PC-3 (cell line): ENCODE measurements at regions not wholly inside any gene's neighbourhood (a gene's known extent, or its start where the extent isn't known, plus 50 kb on each side); places are given as distances from the start of the nearest gene placed in this dataset.

Source experiments
- ATAC-seq: fragments of 200-7000 bp; cut with Tn5 transposase; 2 replicates; pipeline ENCODE4 v1.9.1; 2020; ENCODE audit warnings: mild to moderate bottlenecking, moderate library complexity
- BruUV-seq: library from RNA; stranded (reverse); fragments of 400-500 nt; replicated peaks from 2 replicates; lab custom pipeline; 2021; lab: Mats Ljungman, UMichigan
- CTCF ChIA-PET: fragments of 300-600 bp; sonication (Branson Sonifier 250); formaldehyde crosslinking; loops from one replicate; lab custom pipeline; 2022; ENCODE audit warnings: antibody characterized with exemption; lab: Charles Lee
- POLR2A ChIA-PET: fragments of 300-600 bp; sonication (Branson Sonifier 250); formaldehyde crosslinking; loops from one replicate; lab custom pipeline; 2022; ENCODE audit warnings: antibody characterized with exemption; ENCODE audit not compliant: unreplicated experiment; lab: Charles Lee
- DNase-seq: peaks from one replicate; pipeline ENCODE4 v3.0.0-alpha.2; 2015
- H2AFZ ChIP-seq: fragments of 300-600 bp; sonication (generic); 2 replicates; pipeline ENCODE4 v1.6.0; 2016; ENCODE audit warnings: antibody characterized with exemption, low read length
- H3F3A ChIP-seq: fragments of 300-600 bp; sonication (generic); one replicate; pipeline ENCODE4 v1.6.0; 2017; ENCODE audit warnings: antibody characterized with exemption, low read length, control low read depth, mild to moderate bottlenecking; ENCODE audit not compliant: unreplicated experiment
- H3K27ac ChIP-seq: fragments of 300-600 bp; sonication (generic); 2 replicates; pipeline ENCODE4 v1.5.1; 2016; ENCODE audit warnings: mild to moderate bottlenecking, low read length
- H3K27me3 ChIP-seq: fragments of 300-600 bp; sonication (generic); 2 replicates; pipeline ENCODE4 v1.6.1; 2016; ENCODE audit warnings: low read length, mixed read lengths
- H3K36me3 ChIP-seq: fragments of 300-600 bp; sonication (generic); 2 replicates; pipeline ENCODE4 v1.6.1; 2016; ENCODE audit warnings: low read depth, mixed run types, low read length, mixed read lengths
- H3K4me1 ChIP-seq: fragments of 300-600 bp; sonication (generic); 2 replicates; pipeline ENCODE4 v1.5.1; 2016; ENCODE audit warnings: low read length; ENCODE audit not compliant: insufficient read depth
- H3K4me2 ChIP-seq: fragments of 300-600 bp; sonication (generic); 2 replicates; pipeline ENCODE4 v1.6.0; 2016; ENCODE audit warnings: low read length
- H3K4me3 ChIP-seq: fragments of 300-600 bp; sonication (generic); 2 replicates; pipeline ENCODE4 v1.5.1; 2016; ENCODE audit warnings: mild to moderate bottlenecking, low read length, mixed read lengths
- H3K79me2 ChIP-seq: fragments of 300-600 bp; sonication (generic); 2 replicates; pipeline ENCODE4 v1.6.1; 2017; ENCODE audit warnings: low read length, mixed read lengths
- H3K9ac ChIP-seq: fragments of 300-600 bp; sonication (generic); 2 replicates; pipeline ENCODE4 v1.6.0; 2016; ENCODE audit warnings: mild to moderate bottlenecking, low read length
- H3K9me2 ChIP-seq: fragments of 300-600 bp; sonication (generic); replicated peaks from 2 replicates; pipeline ENCODE4 v1.6.1; 2016; ENCODE audit warnings: mixed run types, low read length, mixed read lengths
- H3K9me3 ChIP-seq: fragments of 300-600 bp; sonication (generic); 2 replicates; pipeline ENCODE4 v1.6.1; 2016; ENCODE audit warnings: low read length, mixed read lengths
- H4K20me1 ChIP-seq: fragments of 300-600 bp; sonication (generic); 2 replicates; pipeline ENCODE4 v1.6.1; 2016; ENCODE audit warnings: low read length, mixed read lengths
- EZH2 ChIP-seq: fragments of 300-600 bp; sonication (generic); IDR thresholded peaks from one replicate; pipeline ENCODE4 v1.6.1; 2017; ENCODE audit warnings: antibody characterized with exemption, mild to moderate bottlenecking, low read length; ENCODE audit not compliant: unreplicated experiment
- EZH2phosphoT487 ChIP-seq: fragments of 300-600 bp; sonication (generic); IDR thresholded peaks from 2 replicates; pipeline ENCODE4 v1.6.1; 2018; ENCODE audit warnings: mild to moderate bottlenecking, antibody characterized with exemption, low read length, borderline replicate concordance
- intact Hi-C: fragments of 100-400 bp; cut with micrococcal nuclease; formaldehyde crosslinking; loops from 2 replicates; pipeline ENCODE4 v1.9.0; 2023
- TF ChIP-seq, protein P1 (sequence below): fragments of 300-600 bp; sonication (generic); conservative IDR thresholded peaks from 2 replicates; pipeline ENCODE4 v1.5.1; 2017; ENCODE audit warnings: antibody characterized with exemption, low read depth, mild to moderate bottlenecking, low read length

DNA sequence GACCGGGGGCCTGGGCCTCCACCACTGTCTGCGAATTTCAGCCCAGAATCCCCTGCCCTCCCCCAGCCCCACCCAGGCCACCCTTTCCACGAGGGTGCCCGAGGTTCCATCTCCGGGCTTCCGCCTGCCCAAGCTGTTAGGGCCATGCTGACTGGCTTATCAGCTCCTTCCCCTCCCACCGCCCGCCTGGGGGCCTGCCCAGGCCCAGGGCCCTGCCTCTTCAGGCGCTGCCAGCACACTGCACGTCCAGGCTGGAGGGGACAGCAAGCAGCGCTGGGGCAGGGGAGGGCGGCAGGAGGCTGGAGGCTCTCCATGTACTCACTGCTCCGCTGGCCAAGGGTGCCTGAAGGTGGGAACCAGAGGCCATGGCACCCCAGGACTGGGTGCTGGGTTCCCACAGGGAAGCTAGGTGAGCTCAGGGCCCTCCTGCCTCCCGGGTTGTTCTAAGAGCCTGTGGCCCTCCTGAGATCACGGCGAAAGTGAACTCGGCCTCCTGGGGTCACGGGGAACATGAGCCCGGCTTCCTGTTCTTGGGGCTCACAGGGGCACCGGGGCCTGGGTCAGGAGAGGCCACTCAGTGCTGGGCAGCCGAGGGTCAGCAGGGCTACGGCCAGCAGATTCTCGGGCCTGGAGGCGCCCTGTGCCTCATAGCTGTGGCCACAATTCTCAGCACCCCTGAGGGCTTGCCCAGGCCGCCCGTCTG lies 57.7 kb upstream of the EGFL7 start:
- H3K27me3 ChIP-seq, result no peaks in the 10 kb centered on the region
- DNase-seq (no peak), ATAC-seq (no peak)
- no peak overlapping the region for H3K9ac ChIP-seq
- no peaks in the 10 kb centered on the region for H4K20me1 ChIP-seq
- H3F3A ChIP-seq, result no peaks in the 10 kb centered on the region
- no TSS peak for BruUV-seq
- H3K9me2 ChIP-seq, result no peaks in the 10 kb centered on the region
- no peak overlapping the region for H3K4me2 ChIP-seq
- no peak overlapping the region for H3K4me3 ChIP-seq
- no peaks in the 10 kb centered on the region for H3K79me2 ChIP-seq
- intact Hi-C loops, result no loop called here
- H3K4me1 ChIP-seq, result no peaks in the 10 kb centered on the region
- ChIA-PET POLR2A (no interaction called here), CTCF (no interaction called here)
- no peaks in the 10 kb centered on the region for H3K36me3 ChIP-seq
- H3K9me3 ChIP-seq, result no peaks in the 10 kb centered on the region
- no peak overlapping the region for H3K27ac ChIP-seq
- TF ChIP-seq EZH2 (no peak), EZH2phosphoT487 (no peak)
- TF ChIP-seq, protein P1, sequence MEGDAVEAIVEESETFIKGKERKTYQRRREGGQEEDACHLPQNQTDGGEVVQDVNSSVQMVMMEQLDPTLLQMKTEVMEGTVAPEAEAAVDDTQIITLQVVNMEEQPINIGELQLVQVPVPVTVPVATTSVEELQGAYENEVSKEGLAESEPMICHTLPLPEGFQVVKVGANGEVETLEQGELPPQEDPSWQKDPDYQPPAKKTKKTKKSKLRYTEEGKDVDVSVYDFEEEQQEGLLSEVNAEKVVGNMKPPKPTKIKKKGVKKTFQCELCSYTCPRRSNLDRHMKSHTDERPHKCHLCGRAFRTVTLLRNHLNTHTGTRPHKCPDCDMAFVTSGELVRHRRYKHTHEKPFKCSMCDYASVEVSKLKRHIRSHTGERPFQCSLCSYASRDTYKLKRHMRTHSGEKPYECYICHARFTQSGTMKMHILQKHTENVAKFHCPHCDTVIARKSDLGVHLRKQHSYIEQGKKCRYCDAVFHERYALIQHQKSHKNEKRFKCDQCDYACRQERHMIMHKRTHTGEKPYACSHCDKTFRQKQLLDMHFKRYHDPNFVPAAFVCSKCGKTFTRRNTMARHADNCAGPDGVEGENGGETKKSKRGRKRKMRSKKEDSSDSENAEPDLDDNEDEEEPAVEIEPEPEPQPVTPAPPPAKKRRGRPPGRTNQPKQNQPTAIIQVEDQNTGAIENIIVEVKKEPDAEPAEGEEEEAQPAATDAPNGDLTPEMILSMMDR, result no peak
- no peak overlapping the region for H2AFZ ChIP-seq

DNA sequence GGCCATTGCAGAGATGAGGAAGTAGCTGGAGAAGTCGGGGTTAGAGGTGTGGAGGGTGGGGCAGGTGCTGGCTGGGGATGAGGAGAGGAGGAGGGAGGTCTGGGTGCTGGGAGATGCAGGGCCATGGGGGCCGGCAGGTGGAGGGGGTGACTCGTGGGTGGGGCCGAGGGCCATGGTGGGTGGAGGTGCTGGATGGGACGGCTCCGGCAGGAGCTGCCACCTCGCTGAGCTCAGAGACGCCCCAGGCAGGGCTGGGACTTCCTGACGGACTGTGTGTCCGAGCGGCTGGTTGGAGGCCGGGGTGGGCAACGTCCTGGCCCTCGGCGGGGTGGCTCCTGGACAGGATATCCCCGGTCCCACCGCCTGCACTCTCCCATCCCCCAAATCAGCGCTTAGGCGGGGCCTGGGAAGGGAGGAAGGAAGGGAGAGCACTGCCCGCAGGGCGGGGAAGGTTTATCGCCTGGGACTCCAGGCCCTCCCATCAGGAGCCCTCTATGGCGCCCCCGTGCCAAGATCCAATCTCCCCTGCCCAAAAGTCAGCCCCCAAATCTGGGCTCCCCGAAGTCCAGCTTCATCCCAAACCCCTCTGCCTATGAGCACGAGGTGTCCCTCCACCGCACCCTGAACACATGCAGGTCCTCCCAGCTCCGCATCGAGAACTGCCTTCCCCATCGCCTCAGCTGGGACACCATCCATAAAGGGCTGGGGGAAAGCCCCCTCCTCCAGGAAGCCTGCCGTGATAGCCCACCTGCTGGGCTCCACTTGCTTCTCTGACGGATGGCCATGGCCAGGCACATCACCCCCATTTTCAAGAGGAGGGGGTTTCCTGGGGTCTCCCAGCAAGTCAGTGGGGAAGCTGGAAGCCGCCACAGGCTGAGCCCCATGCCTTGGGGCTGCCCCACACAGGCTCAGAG lies 58.3 kb upstream of the NOTCH1 start:
- no peak overlapping the region for H3K4me3 ChIP-seq
- H3F3A ChIP-seq, result no peaks in the 10 kb centered on the region
- H2AFZ ChIP-seq, result no peak overlapping the region
- no peak overlapping the region for H3K27ac ChIP-seq
- intact Hi-C loops, result no loop called here
- H3K9me3 ChIP-seq, result no peaks in the 10 kb centered on the region
- no peak for TF ChIP-seq EZH2
- TF ChIP-seq, protein P1, result no peak
- TF ChIP-seq EZH2phosphoT487, result no peak
- no peaks in the 10 kb centered on the region for H3K79me2 ChIP-seq
- DNase-seq (no peak), ATAC-seq (no peak)
- H3K36me3 ChIP-seq, result no peaks in the 10 kb centered on the region
- ChIA-PET CTCF (no interaction called here), POLR2A (no interaction called here)
- H3K9me2 ChIP-seq, result no peaks in the 10 kb centered on the region
- no peaks in the 10 kb centered on the region for H3K4me1 ChIP-seq
- H3K4me2 ChIP-seq, result no peak overlapping the region
- no TSS peak for BruUV-seq
- no peaks in the 10 kb centered on the region for H3K27me3 ChIP-seq
- H4K20me1 ChIP-seq, result no peaks in the 10 kb centered on the region
- no peak overlapping the region for H3K9ac ChIP-seq

DNA sequence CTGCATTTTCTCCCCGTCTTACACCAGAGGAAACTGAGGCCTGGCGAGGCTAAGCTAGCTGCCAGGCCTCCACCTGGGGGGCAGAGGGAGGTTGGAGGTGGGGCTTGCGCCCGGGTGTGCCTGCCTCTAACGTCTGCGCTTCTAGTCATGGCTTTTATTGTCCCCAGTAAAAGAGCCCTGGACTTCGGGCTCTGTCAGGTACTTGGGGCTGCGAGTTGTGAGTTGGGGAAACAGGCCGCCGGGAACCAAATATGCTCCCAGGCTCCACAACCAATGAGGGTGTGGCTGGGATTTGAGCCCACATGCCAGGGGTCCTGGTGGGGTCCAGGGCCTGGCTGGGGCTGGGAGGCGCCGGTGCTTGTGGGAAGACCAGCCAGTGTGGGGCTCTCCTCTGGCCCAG lies 57.4 kb upstream of the NOTCH1 start:
- no peak for DNase-seq
- TF ChIP-seq, protein P1, result no peak
- no peak for TF ChIP-seq EZH2phosphoT487
- TF ChIP-seq EZH2, result no peak
- Histone ChIP-seq H3K4me1 (no peaks in the 10 kb centered on the region), H3K27me3 (no peaks in the 10 kb centered on the region), H3K9me3 (no peaks in the 10 kb centered on the region), H3K4me3 (no peak overlapping the region), H3F3A (no peaks in the 10 kb centered on the region), H3K79me2 (no peaks in the 10 kb centered on the region), H2AFZ (no peak overlapping the region), H3K36me3 (no peaks in the 10 kb centered on the region), H3K4me2 (no peak overlapping the region), H3K9ac (no peak overlapping the region), H3K27ac (no peak overlapping the region), H4K20me1 (no peaks in the 10 kb centered on the region), H3K9me2 (no peaks in the 10 kb centered on the region)
- CTCF ChIA-PET, result no interaction called here
- BruUV-seq, result no TSS peak
- POLR2A ChIA-PET, result no interaction called here
- no peak for ATAC-seq
- intact Hi-C loops, result no loop called here
